Activated CD4-positive, alpha-beta T cell treated with anti-CD3 and anti-CD28 coated beads for 36 hours (primary cell): ENCODE measurements at regions not wholly inside any gene's neighbourhood (a gene's known extent, or its start where the extent isn't known, plus 50 kb on each side); places are given as distances from the start of the nearest gene placed in this dataset.

Source experiments
- ATAC-seq: fragments of 200-7000 bp; cut with Tn5 transposase; one replicate; pipeline ENCODE4 v1.10.0; 2021; ENCODE audit warnings: mild to moderate bottlenecking, moderate library complexity
- CTCF ChIA-PET: fragments of 350-600 bp; sonication (Branson Sonifier 250); formaldehyde crosslinking; loops from one replicate; lab custom pipeline; 2021; ENCODE audit warnings: antibody characterized with exemption; lab: Charles Lee
- POLR2A ChIA-PET: fragments of 350-600 bp; sonication (Branson Sonifier 250); formaldehyde crosslinking; loops from one replicate; lab custom pipeline; 2021; ENCODE audit warnings: antibody characterized with exemption, inconsistent platforms; lab: Charles Lee
- DNase-seq: peaks from one replicate; pipeline ENCODE4 v3.0.0-alpha.2; 2020
- H3K27ac Mint-ChIP-seq: one replicate; pipeline ENCODE4 v1.8.0; 2021; ENCODE audit warnings: mixed read lengths
- H3K27me3 Mint-ChIP-seq: one replicate; pipeline ENCODE4 v1.8.0; 2021; ENCODE audit warnings: mixed read lengths
- H3K36me3 Mint-ChIP-seq: one replicate; pipeline ENCODE4 v1.8.0; 2021; ENCODE audit warnings: low read depth, mixed read lengths
- H3K4me1 Mint-ChIP-seq: one replicate; pipeline ENCODE4 v1.8.0; 2021; ENCODE audit warnings: mixed read lengths
- H3K4me3 Mint-ChIP-seq: one replicate; pipeline ENCODE4 v1.8.0; 2021; ENCODE audit warnings: mild to moderate bottlenecking, moderate library complexity, mixed read lengths
- H3K9me3 Mint-ChIP-seq: one replicate; pipeline ENCODE4 v1.8.0; 2021; ENCODE audit warnings: low read depth, mixed read lengths
- intact Hi-C, 2 experiments: fragments of 100-400 bp; cut with DNase I in 1 of 2; cut with micrococcal nuclease in 1 of 2; formaldehyde crosslinking; loops; one replicate each; pipeline versions ENCODE4 v1.14.2 to v1.15.1; 2022 to 2024; cut with DNase I, micrococcal nuclease

GRCh38 chr12:66916189-66916588 lies 237.3 kb upstream of the GRIP1 start:
- DNase-seq: no peak
- no peak overlapping the region for H3K27ac Mint-ChIP-seq
- intact Hi-C loops: no loop called here
- no peaks in the 10 kb centered on the region for H3K36me3 Mint-ChIP-seq
- H3K9me3 Mint-ChIP-seq: no peaks in the 10 kb centered on the region
- ATAC-seq: no peak
- no peaks in the 10 kb centered on the region for H3K27me3 Mint-ChIP-seq
- H3K4me1 Mint-ChIP-seq: peaks cover 7% of the 10 kb centered on the region
- CTCF ChIA-PET: no interaction called here
- POLR2A ChIA-PET: no interaction called here
- H3K4me3 Mint-ChIP-seq: no peak overlapping the region

- intact Hi-C loops: no loop called here
- H3K9me3 Mint-ChIP-seq: no peaks in the 10 kb centered on the region
- ChIA-PET CTCF (interaction anchor here (1.4 kb wide), 1 partner anchor 17 kb away, joined by 3 read pairs; no protein-coding TSS in a partner anchor), POLR2A (no interaction called here)
- no peak overlapping the region for H3K27ac Mint-ChIP-seq
- H3K4me1 Mint-ChIP-seq: peaks cover 10% of the 10 kb centered on the region
- no peaks in the 10 kb centered on the region for H3K36me3 Mint-ChIP-seq
- no peak for ATAC-seq
- no peak for DNase-seq
- no peaks in the 10 kb centered on the region for H3K27me3 Mint-ChIP-seq
- H3K4me3 Mint-ChIP-seq: no peak overlapping the region
Observed at GRCh38 chr12:66919466-66919865, 240.6 kb upstream of the GRIP1 start.

GRCh38 chr12:66920205-66920604 lies 241.3 kb upstream of the GRIP1 start:
- ATAC-seq (no peak), DNase-seq (no peak)
- no peaks in the 10 kb centered on the region for H3K9me3 Mint-ChIP-seq
- ChIA-PET POLR2A (no interaction called here), CTCF (interaction anchor here (1.4 kb wide), 1 partner anchor 16 kb away, joined by 3 read pairs; no protein-coding TSS in a partner anchor)
- intact Hi-C loops: no loop called here
- H3K36me3 Mint-ChIP-seq: no peaks in the 10 kb centered on the region
- H3K27me3 Mint-ChIP-seq: no peaks in the 10 kb centered on the region
- no peak overlapping the region for H3K27ac Mint-ChIP-seq
- H3K4me3 Mint-ChIP-seq: no peak overlapping the region
- peaks cover 13% of the 10 kb centered on the region for H3K4me1 Mint-ChIP-seq

GRCh38 chr12:66921151-66921550 lies 242.3 kb upstream of the GRIP1 start:
- ATAC-seq (no peak), DNase-seq (no peak)
- no peak overlapping the region for H3K27ac Mint-ChIP-seq
- H3K27me3 Mint-ChIP-seq: no peaks in the 10 kb centered on the region
- CTCF ChIA-PET: interaction anchor here (0.9 kb wide), 1 partner anchor 10 kb away, joined by 3 read pairs; no protein-coding TSS in a partner anchor
- H3K4me1 Mint-ChIP-seq: peaks cover 14% of the 10 kb centered on the region
- intact Hi-C loops: no loop called here
- no peaks in the 10 kb centered on the region for H3K36me3 Mint-ChIP-seq
- H3K9me3 Mint-ChIP-seq: no peaks in the 10 kb centered on the region
- H3K4me3 Mint-ChIP-seq: no peak overlapping the region
- POLR2A ChIA-PET: no interaction called here

- Mint-ChIP-seq H3K27me3 (no peaks in the 10 kb centered on the region), H3K4me1 (peaks cover 27% of the 10 kb centered on the region), H3K36me3 (no peaks in the 10 kb centered on the region), H3K9me3 (no peaks in the 10 kb centered on the region), H3K4me3 (no peak overlapping the region), H3K27ac (no peak overlapping the region)
- no peak for DNase-seq
- CTCF ChIA-PET: no interaction called here
- ATAC-seq: no peak
- POLR2A ChIA-PET: no interaction called here
- intact Hi-C loops: no loop called here
Observed at GRCh38 chr12:66925083-66925482, 246.2 kb upstream of the GRIP1 start.

- peaks cover 3% of the 10 kb centered on the region for H3K9me3 Mint-ChIP-seq
- ATAC-seq: peak; percentile 95
- H3K36me3 Mint-ChIP-seq: no peaks in the 10 kb centered on the region
Observed at GRCh38 chr12:66929121-66929520, 250.2 kb upstream of the GRIP1 start.

GRCh38 chr12:66931091-66931490 lies 252.2 kb upstream of the GRIP1 start:
- DNase-seq (no peak), ATAC-seq (no peak)
- Mint-ChIP-seq H3K27ac (no peak overlapping the region), H3K36me3 (no peaks in the 10 kb centered on the region), H3K9me3 (peaks cover 3% of the 10 kb centered on the region), H3K27me3 (peaks cover 3% of the 10 kb centered on the region), H3K4me3 (no peak overlapping the region), H3K4me1 (peaks cover 13% of the 10 kb centered on the region)
- POLR2A ChIA-PET: no interaction called here
- intact Hi-C loops: no loop called here
- CTCF ChIA-PET: interaction anchor here (0.9 kb wide), 1 partner anchor 21 kb away, joined by 3 read pairs; no protein-coding TSS in a partner anchor

More at GRCh38 chr12:66929121-66929520, 250.2 kb upstream of the GRIP1 start:
- intact Hi-C loops: loop anchor here in 1 of 2 experiments (1.0 kb wide), 1 partner anchor 35 kb away; no protein-coding TSS in a partner anchor
- peak; percentile 66 for DNase-seq
- POLR2A ChIA-PET: no interaction called here
- Mint-ChIP-seq H3K4me1 (peaks cover 18% of the 10 kb centered on the region), H3K27me3 (peaks cover 3% of the 10 kb centered on the region), H3K4me3 (no peak overlapping the region), H3K27ac (no peak overlapping the region)
- CTCF ChIA-PET: interaction anchor here (0.7 to 0.9 kb wide), 2 partner anchors 13 to 219 kb away, joined by 3 to 4 read pairs; no protein-coding TSS in a partner anchor

GRCh38 chr12:66932126-66932525 lies 253.2 kb upstream of the GRIP1 start:
- no peak overlapping the region for H3K4me3 Mint-ChIP-seq
- POLR2A ChIA-PET: no interaction called here
- peaks cover 3% of the 10 kb centered on the region for H3K9me3 Mint-ChIP-seq
- no peaks in the 10 kb centered on the region for H3K36me3 Mint-ChIP-seq
- CTCF ChIA-PET: no interaction called here
- peaks cover 13% of the 10 kb centered on the region for H3K4me1 Mint-ChIP-seq
- no peak overlapping the region for H3K27ac Mint-ChIP-seq
- no peak for DNase-seq
- peaks cover 3% of the 10 kb centered on the region for H3K27me3 Mint-ChIP-seq
- ATAC-seq: no peak
- intact Hi-C loops: no loop called here

- Mint-ChIP-seq H3K4me3 (no peak overlapping the region), H3K36me3 (no peaks in the 10 kb centered on the region), H3K27ac (no peak overlapping the region), H3K9me3 (peaks cover 3% of the 10 kb centered on the region), H3K27me3 (peaks cover 3% of the 10 kb centered on the region), H3K4me1 (peaks cover 4% of the 10 kb centered on the region)
- DNase-seq (no peak), ATAC-seq (no peak)
- POLR2A ChIA-PET: no interaction called here
- intact Hi-C loops: no loop called here
- CTCF ChIA-PET: interaction anchor here (0.6 to 0.7 kb wide), 2 partner anchors 26 to 234 kb away, joined by 3 read pairs; no protein-coding TSS in a partner anchor
Observed at GRCh38 chr12:66934302-66935062, 255.6 kb upstream of the GRIP1 start.

- Mint-ChIP-seq H3K9me3 (no peaks in the 10 kb centered on the region), H3K36me3 (no peaks in the 10 kb centered on the region), H3K4me3 (no peak overlapping the region), H3K27ac (no peak overlapping the region), H3K27me3 (peaks cover 2% of the 10 kb centered on the region), H3K4me1 (peaks cover 26% of the 10 kb centered on the region)
- peak; percentile 95 for ATAC-seq
- ChIA-PET CTCF (interaction anchor here (0.6 to 1.4 kb wide), 3 partner anchors 10 to 132 kb away, joined by 3 to 4 read pairs (median 3); no protein-coding TSS in a partner anchor), POLR2A (interaction anchor here (0.7 kb wide), 1 partner anchor 9 kb away, joined by 3 read pairs; no protein-coding TSS in a partner anchor)
- DNase-seq: peak; percentile 15
- intact Hi-C loops: loop anchor here in 1 of 2 experiments (10.0 kb wide), 1 partner anchor 134 kb away; no protein-coding TSS in a partner anchor
Observed at GRCh38 chr12:66941150-66941549, 262.3 kb upstream of the GRIP1 start.

- H3K27me3 Mint-ChIP-seq: peaks cover 2% of the 10 kb centered on the region
- no peak overlapping the region for H3K27ac Mint-ChIP-seq
- H3K9me3 Mint-ChIP-seq: no peaks in the 10 kb centered on the region
- ChIA-PET POLR2A (no interaction called here), CTCF (interaction anchor here (0.5 to 1.0 kb wide), 2 partner anchors 13 to 342 kb away, joined by 3 read pairs; no protein-coding TSS in a partner anchor)
- H3K4me3 Mint-ChIP-seq: no peak overlapping the region
- H3K4me1 Mint-ChIP-seq: peaks cover 35% of the 10 kb centered on the region
- no peak for DNase-seq
- intact Hi-C loops: loop anchor here in 1 of 2 experiments (10.0 kb wide), 1 partner anchor 132 kb away; no protein-coding TSS in a partner anchor
- no peak for ATAC-seq
- H3K36me3 Mint-ChIP-seq: no peaks in the 10 kb centered on the region
Observed at GRCh38 chr12:66942741-66943465, 264.0 kb upstream of the GRIP1 start.
